Psoas muscle (tissue), 7 donors: ENCODE measurements at regions not wholly inside any gene's neighbourhood (a gene's known extent, or its start where the extent isn't known, plus 50 kb on each side); places are given as distances from the start of the nearest gene placed in this dataset.
"Not testable (repeated sequence)": the region's sequence is repeated elsewhere in the genome, so short reads cannot be mapped to it uniquely, and the experiment has no call there.

Source experiments
- ATAC-seq, 4 donors: fragments of 200-7000 bp; cut with Tn5 transposase; one replicate each; pipeline ENCODE4 v1.9.1; 2020; ENCODE audit warnings: moderate library complexity in 3 of 4, mild to moderate bottlenecking in 2 of 4
- DNase-seq, 2 donors: peaks; one replicate each; pipeline ENCODE4 v3.0.0-alpha.2; 2020
- H3K27ac ChIP-seq: fragments of 200-600 bp; one replicate; pipeline ENCODE4 v1.8.0; 2022
- H3K27me3 ChIP-seq, 3 donors: fragments of 200-600 bp in 1 of 3; one replicate each; pipeline versions ENCODE4 v1.6.1 to v1.8.0; 2013 to 2022; ENCODE audit warnings: low read length in 2 of 3, mild to moderate bottlenecking in 2 of 3, moderate library complexity in 1 of 3; ENCODE audit not compliant: insufficient read depth in 3 of 3
- H3K36me3 ChIP-seq, 2 donors: fragments of 200-600 bp in 1 of 2; one replicate each; pipeline versions ENCODE4 v1.6.1 to v1.8.0; 2013 to 2022; ENCODE audit warnings: low read depth in 1 of 2, mild to moderate bottlenecking in 1 of 2, moderate library complexity in 1 of 2; ENCODE audit not compliant: insufficient read depth in 1 of 2
- H3K4me1 ChIP-seq: fragments of 200-600 bp; one replicate; pipeline ENCODE4 v1.8.0; 2022
- H3K4me3 ChIP-seq: fragments of 200-600 bp; one replicate; pipeline ENCODE4 v1.8.0; 2022; ENCODE audit warnings: mild to moderate bottlenecking
- H3K9me3 ChIP-seq: fragments of 200-600 bp; one replicate; pipeline ENCODE4 v1.8.0; 2022
- WGBS, 3 donors: extraction: QIAGEN DNeasy Blood & Tissue Kit; methylation state at CpG; one replicate each; pipeline versions ENCODE4 v1.1.6 to v1.1.7; 2013; 5-methylcytosine and 5-hydroxymethylcytosine counted together
- intact Hi-C, 2 donors: fragments of 100-400 bp; cut with DNase I; formaldehyde crosslinking; loops; one replicate each; pipeline versions ENCODE4 v1.11.0 to v1.14.2; 2022
- TF ChIP-seq, protein P1 (sequence below): fragments of 200-600 bp; IDR thresholded peaks from one replicate; pipeline ENCODE4 v1.8.0; 2022; ENCODE audit warnings: antibody characterized with exemption
- donor health status: healthy with polysubstance abuse.
- donor health status: DM: no; HTN: no; CAD: no; lungs with moderate emphysema.
- donor health status: Bipolar disorder and iron deficiency.
- donor health status: healthy.
- donor health status: DM: yes; HTN: yes; CAD: no.
- donor health status: DM: no; HTN: no; CAD: no.
- donor health status: DM: yes; HTN: yes; CAD: no.

- no peaks in the 10 kb centered on the region for H3K4me1 ChIP-seq
- H3K36me3 ChIP-seq: no peaks in the 10 kb centered on the region
- ATAC-seq: no peak
- no peak overlapping the region for H3K27ac ChIP-seq
- H3K4me3 ChIP-seq: no peak overlapping the region
- TF ChIP-seq, protein P1, sequence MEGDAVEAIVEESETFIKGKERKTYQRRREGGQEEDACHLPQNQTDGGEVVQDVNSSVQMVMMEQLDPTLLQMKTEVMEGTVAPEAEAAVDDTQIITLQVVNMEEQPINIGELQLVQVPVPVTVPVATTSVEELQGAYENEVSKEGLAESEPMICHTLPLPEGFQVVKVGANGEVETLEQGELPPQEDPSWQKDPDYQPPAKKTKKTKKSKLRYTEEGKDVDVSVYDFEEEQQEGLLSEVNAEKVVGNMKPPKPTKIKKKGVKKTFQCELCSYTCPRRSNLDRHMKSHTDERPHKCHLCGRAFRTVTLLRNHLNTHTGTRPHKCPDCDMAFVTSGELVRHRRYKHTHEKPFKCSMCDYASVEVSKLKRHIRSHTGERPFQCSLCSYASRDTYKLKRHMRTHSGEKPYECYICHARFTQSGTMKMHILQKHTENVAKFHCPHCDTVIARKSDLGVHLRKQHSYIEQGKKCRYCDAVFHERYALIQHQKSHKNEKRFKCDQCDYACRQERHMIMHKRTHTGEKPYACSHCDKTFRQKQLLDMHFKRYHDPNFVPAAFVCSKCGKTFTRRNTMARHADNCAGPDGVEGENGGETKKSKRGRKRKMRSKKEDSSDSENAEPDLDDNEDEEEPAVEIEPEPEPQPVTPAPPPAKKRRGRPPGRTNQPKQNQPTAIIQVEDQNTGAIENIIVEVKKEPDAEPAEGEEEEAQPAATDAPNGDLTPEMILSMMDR: no peak
- no peak for DNase-seq
- intact Hi-C loops: no loop called here
- H3K27me3 ChIP-seq: no peaks in the 10 kb centered on the region
- no peaks in the 10 kb centered on the region for H3K9me3 ChIP-seq
- 77 to 89% (median 83%) methylated on average over 8 of the region's 8 CpGs for WGBS, 3 donors
Measured at GRCh38 chr3:151675858-151676615, 57.7 kb upstream of the AADACL2 start.

DNA sequence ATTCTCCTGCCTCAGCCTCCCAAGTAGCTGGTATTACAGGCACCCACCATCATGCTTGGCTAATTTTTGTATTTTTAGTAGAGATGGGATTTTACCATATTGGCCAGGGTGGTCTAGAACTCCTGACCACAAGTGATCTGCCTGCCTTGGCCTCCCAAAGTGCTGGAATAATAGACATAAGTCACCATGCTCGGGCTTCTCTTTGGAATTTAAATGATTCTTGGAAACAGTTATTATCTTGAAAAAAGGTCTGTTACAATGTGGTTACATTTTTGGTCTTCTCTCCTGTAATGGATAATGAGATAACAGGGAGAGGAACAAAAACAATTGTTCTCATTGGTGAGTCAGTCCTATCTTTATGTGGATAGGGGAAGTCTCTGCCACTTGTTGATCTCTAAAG lies 59.8 kb upstream of the AADACL2 start:
- ATAC-seq: no peak
- Histone ChIP-seq H3K27ac (no peak overlapping the region), H3K9me3 (no peaks in the 10 kb centered on the region), H3K36me3 (no peaks in the 10 kb centered on the region), H3K4me3 (no peak overlapping the region), H3K27me3 (no peaks in the 10 kb centered on the region), H3K4me1 (no peaks in the 10 kb centered on the region)
- no peak for DNase-seq
- intact Hi-C loops: no loop called here
- WGBS, 3 donors: 40 to 53% (median 50%) methylated on average over 1 of the region's 1 CpG
- TF ChIP-seq, protein P1: no peak

- H3K4me3 ChIP-seq, H3K4me1 ChIP-seq, H3K27ac ChIP-seq, H3K9me3 ChIP-seq, DNase-seq, H3K36me3 ChIP-seq, ATAC-seq, H3K27me3 ChIP-seq: not testable (repeated sequence)
- intact Hi-C loops: loop anchor here in 1 of 2 donors (10.0 kb wide), 1 partner anchor 203 kb away; the partner anchor contains the start of gene IGSF10
- 90 to 95% (median 93%) methylated on average over 3 of the region's 3 CpGs for WGBS, 3 donors
Measured at GRCh38 chr3:151667762-151668161, 66.0 kb upstream of the AADACL2 start.

GRCh38 chr3:151660885-151661284 lies 72.8 kb upstream of the AADACL2 start:
- ATAC-seq: no peak
- Histone ChIP-seq H3K9me3 (no peaks in the 10 kb centered on the region), H3K4me3 (no peak overlapping the region), H3K36me3 (no peaks in the 10 kb centered on the region), H3K27ac (no peak overlapping the region), H3K27me3 (no peaks in the 10 kb centered on the region), H3K4me1 (no peaks in the 10 kb centered on the region)
- intact Hi-C loops: loop anchor here (2.0 to 10.0 kb wide), 3 partner anchors 192 to 224 kb away; partner anchors contain the start of gene IGSF10 (in 1 of the 2)
- TF ChIP-seq, protein P1: peak; percentile 41
- no peak for DNase-seq
- 54 to 65% (median 58%) methylated on average over 4 of the region's 4 CpGs for WGBS, 3 donors

GRCh38 chr3:151644986-151645385 lies 88.7 kb upstream of the AADACL2 start:
- H3K4me3 ChIP-seq: no peak overlapping the region
- ATAC-seq (no peak), DNase-seq (no peak)
- no peaks in the 10 kb centered on the region for H3K4me1 ChIP-seq
- intact Hi-C loops: no loop called here
- no peaks in the 10 kb centered on the region for H3K36me3 ChIP-seq
- no peaks in the 10 kb centered on the region for H3K9me3 ChIP-seq
- no peak overlapping the region for H3K27ac ChIP-seq
- no peaks in the 10 kb centered on the region for H3K27me3 ChIP-seq
- TF ChIP-seq, protein P1: no peak
